ENCODE measurements at regions not wholly inside any gene's neighbourhood (a gene's known extent, or its start where the extent isn't known, plus 50 kb on each side); places are given as distances from the start of the nearest gene placed in this dataset.

DNA sequence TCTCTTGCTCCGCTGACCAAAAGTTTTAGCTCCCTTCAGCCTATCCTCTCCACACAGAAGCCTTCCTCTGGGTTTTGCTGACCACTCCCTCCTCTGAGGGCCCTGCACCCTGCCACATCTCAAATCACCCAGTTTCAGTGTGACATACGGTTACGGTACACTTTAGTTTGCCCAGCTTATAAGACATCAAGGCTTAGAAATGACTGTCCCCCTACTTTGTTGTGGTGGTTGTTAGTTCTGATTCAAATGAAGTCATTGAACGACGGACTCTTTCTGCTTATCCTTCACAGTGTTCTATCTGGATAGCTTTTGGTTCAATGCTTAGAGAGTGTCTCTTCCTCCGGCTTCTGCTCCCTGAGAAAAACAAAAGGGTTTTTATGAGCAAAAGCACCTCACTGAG lies 68.0 kb upstream of the NDUFB4 start:
- FAIRE-seq (no peak), ATAC-seq (peak; percentile 50), DNase-seq (ENCODE audit: low read depth, low spot score) (no peak)
- 16% methylated on average over 6 of the region's 6 CpGs for WGBS (ENCODE audit: insufficient coverage, insufficient replicate concordance, low lambda C conversion rate, missing lambda C conversion rate)
- H2AFZ ChIP-seq (ENCODE audit: control insufficient read depth, low read depth, low read length), result no peak overlapping the region
- H3K79me2 ChIP-seq (ENCODE audit: control insufficient read depth, insufficient read depth, low read length), result no peaks in the 10 kb centered on the region
- no peak overlapping the region for H3K27ac ChIP-seq (ENCODE audit: control insufficient read depth, insufficient read depth)
- H3K36me3 ChIP-seq (ENCODE audit: control insufficient read depth in 2 of 2, insufficient read depth in 2 of 2, low read length in 1 of 2), result no peaks in the 10 kb centered on the region
- in situ Hi-C loops (cut with MboI) (no loop called here), intact Hi-C loops (cut with micrococcal nuclease; ENCODE audit: unreplicated experiment) (no loop called here)
- no peaks in the 10 kb centered on the region for H3K4me1 ChIP-seq (ENCODE audit: control insufficient read depth, insufficient read depth, low read length)
- TF ChIP-seq RUNX3 (IDR thresholded peaks at IDR 0.05; ENCODE audit: low read length) (peak; percentile 80; the same call in 1 of the 2 replicates), FOXM1 (IDR thresholded peaks at IDR 0.05; ENCODE audit: low read depth, low read length) (no peak), CTCF (IDR thresholded peaks at IDR 0.05 in 2 of 3, conservative IDR thresholded peaks at IDR 0.05 in 1 of 3; ENCODE audit: control insufficient read depth in 2 of 3, extremely low read depth in 1 of 3, insufficient read depth in 1 of 3, low read depth in 3 of 3, low read length in 3 of 3) (no peak), TCF7 (IDR thresholded peaks at IDR 0.05; ENCODE audit: borderline replicate concordance) (peak; percentile 95), NFIC (IDR thresholded peaks at IDR 0.05; ENCODE audit: low read depth, low read length) (peak; percentile 41; the same call in 1 of the 2 replicates), JUNB (IDR thresholded peaks at IDR 0.05) (peak; percentile 41; the same call in 1 of the 2 replicates)
- no peaks in the 10 kb centered on the region for H3K9me3 ChIP-seq (replicated peaks; ENCODE audit: control insufficient read depth, insufficient read depth, low read length)
- ChIA-PET SMC1A (ENCODE audit: uncharacterized antibody, unreplicated experiment) (interaction anchor here (0.8 to 1.1 kb wide), 2 partner anchors 25 to 82 kb away, joined by 3 read pairs; no protein-coding TSS in a partner anchor), POLR2A (no interaction called here), RAD21 (ENCODE audit: unreplicated experiment) (no interaction called here), CTCF (interaction anchor here (1.0 kb wide), 1 partner anchor 111 kb away, joined by 3 read pairs; no protein-coding TSS in a partner anchor)
- H3K27me3 ChIP-seq (replicated peaks in 1 of 2; ENCODE audit: control insufficient read depth in 2 of 2, insufficient read depth in 2 of 2, low read length in 1 of 2), result no peaks in the 10 kb centered on the region
- BruUV-seq (replicated peaks), result no TSS peak
- H4K20me1 ChIP-seq (ENCODE audit: control insufficient read depth, insufficient read depth), result no peaks in the 10 kb centered on the region
- no peak overlapping the region for H3K9ac ChIP-seq (ENCODE audit: control insufficient read depth, insufficient read depth, low read length)
- H3K4me3 ChIP-seq, result no peak overlapping the region
- H3K4me2 ChIP-seq (ENCODE audit: control insufficient read depth, insufficient read depth), result no peak overlapping the region
